RWPE1 (cell line): ENCODE measurements at regions not wholly inside any gene's neighbourhood (a gene's known extent, or its start where the extent isn't known, plus 50 kb on each side); places are given as distances from the start of the nearest gene placed in this dataset.

ENCODE experiments used
- CTCF ChIA-PET: fragments of 350-600 bp; sonication (Branson Sonifier 250); formaldehyde crosslinking; extraction: SDS; loops from one replicate; lab custom pipeline; 2021; lab: Yijun Ruan, JAX
- POLR2A ChIA-PET: fragments of 400-600 bp; formaldehyde crosslinking; extraction: SDS; loops from one replicate; lab custom pipeline; 2020; ENCODE audit warnings: antibody characterized with exemption; ENCODE audit not compliant: low non-redundant PET; lab: Yijun Ruan, JAX
- DNase-seq: peaks from one replicate; pipeline ENCODE4 v3.0.0; 2012; ENCODE audit warnings: low spot score
- H3K27ac ChIP-seq: fragments of 450-650 bp; 2 replicates; pipeline ENCODE4 v1.5.1; 2017
- TF ChIP-seq, protein P1 (sequence below): fragments of 450-650 bp; conservative IDR thresholded peaks from 2 replicates; pipeline ENCODE4 v1.5.1; 2017; ENCODE audit warnings: low read depth, mild to moderate bottlenecking

DNA sequence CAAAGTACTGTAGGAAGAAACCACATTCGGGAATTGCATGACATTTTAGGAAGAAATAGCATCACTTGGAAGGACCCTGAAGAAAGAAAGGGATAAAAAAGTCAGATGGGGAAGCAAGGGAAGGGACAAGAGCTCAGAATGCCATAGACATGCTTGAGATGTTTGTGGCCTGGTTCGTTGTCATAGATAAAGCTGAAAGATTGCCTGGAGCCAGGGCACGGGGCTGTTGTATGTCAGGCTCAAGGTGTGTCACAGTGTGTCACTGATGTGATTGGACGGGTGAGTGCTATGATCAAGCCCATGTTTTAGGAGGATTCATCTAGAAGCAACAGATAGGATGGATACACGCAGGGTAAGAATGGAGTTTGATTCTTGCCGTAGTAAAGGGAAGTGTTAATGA lies 216.2 kb upstream of the SOX4 start:
- H3K27ac ChIP-seq, result no peak overlapping the region
- DNase-seq, result no peak
- ChIA-PET CTCF (no interaction called here), POLR2A (no interaction called here)
- TF ChIP-seq, protein P1, sequence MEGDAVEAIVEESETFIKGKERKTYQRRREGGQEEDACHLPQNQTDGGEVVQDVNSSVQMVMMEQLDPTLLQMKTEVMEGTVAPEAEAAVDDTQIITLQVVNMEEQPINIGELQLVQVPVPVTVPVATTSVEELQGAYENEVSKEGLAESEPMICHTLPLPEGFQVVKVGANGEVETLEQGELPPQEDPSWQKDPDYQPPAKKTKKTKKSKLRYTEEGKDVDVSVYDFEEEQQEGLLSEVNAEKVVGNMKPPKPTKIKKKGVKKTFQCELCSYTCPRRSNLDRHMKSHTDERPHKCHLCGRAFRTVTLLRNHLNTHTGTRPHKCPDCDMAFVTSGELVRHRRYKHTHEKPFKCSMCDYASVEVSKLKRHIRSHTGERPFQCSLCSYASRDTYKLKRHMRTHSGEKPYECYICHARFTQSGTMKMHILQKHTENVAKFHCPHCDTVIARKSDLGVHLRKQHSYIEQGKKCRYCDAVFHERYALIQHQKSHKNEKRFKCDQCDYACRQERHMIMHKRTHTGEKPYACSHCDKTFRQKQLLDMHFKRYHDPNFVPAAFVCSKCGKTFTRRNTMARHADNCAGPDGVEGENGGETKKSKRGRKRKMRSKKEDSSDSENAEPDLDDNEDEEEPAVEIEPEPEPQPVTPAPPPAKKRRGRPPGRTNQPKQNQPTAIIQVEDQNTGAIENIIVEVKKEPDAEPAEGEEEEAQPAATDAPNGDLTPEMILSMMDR, result no peak

DNA sequence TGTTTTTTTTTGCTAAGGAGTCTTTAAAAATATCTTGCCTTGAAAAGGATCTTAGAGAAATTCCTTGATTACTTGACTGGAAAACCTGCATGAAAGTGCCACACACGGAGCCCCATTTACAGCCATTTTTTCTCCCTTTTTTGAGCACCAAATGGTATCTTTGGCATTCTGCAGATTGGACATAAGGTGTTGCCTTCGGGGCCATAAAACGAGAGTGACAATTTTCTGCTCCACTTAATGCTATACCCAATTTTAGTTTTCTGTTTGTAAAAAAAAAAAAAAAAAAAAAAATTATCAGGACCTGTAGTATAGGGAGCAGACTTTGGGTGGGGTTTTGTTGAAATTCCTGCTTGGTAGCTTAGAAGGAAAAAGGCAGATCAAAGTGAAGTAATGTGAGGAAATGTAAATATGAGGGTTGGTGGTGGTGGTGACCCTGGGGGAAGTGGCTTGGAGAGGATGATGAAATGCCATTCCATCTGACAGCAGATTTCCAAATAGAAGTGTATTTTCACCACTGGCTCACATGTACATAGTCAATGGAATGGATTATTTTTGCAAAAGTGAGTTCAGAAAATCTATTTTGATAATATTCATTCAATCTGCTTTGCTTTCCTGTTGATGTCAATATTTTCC lies 212.1 kb upstream of the SOX4 start:
- CTCF ChIA-PET, result no interaction called here
- POLR2A ChIA-PET, result no interaction called here
- DNase-seq, result no peak
- TF ChIP-seq, protein P1, result no peak
- no peak overlapping the region for H3K27ac ChIP-seq

DNA sequence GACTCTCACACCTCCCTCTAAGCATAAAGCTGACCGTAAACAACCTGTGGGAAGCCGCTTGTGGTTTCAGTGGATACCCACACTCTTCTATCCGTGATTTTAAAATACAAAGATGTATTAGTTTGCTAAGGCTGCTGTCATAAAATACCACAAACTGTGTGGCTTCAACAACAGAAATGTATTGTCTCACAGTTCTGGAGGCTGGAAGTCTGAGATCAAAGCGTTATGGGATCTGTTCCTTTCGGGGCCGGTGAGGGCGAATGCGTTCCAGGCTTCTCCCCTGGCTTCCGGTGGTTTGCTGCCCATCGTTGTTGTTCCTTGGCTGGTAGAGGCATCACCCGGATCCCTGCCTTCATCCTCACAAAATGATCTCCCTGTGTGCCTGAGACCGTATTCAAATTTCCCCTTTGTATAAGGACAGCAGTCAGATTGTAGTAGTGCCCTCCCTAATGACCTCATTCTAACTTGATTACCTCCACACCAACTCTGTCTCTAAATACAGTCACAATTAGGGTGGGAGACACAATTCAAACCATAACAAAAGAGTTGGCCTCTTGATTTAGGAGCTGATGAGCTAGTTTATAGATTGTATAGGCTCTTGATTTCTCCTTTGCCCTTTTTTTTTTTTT lies 210.6 kb upstream of the SOX4 start:
- DNase-seq, result no peak
- no peak overlapping the region for H3K27ac ChIP-seq
- ChIA-PET POLR2A (no interaction called here), CTCF (interaction anchor here (0.7 kb wide), 1 partner anchor 133 kb away, joined by 3 read pairs; no protein-coding TSS in a partner anchor)
- TF ChIP-seq, protein P1, result no peak

DNA sequence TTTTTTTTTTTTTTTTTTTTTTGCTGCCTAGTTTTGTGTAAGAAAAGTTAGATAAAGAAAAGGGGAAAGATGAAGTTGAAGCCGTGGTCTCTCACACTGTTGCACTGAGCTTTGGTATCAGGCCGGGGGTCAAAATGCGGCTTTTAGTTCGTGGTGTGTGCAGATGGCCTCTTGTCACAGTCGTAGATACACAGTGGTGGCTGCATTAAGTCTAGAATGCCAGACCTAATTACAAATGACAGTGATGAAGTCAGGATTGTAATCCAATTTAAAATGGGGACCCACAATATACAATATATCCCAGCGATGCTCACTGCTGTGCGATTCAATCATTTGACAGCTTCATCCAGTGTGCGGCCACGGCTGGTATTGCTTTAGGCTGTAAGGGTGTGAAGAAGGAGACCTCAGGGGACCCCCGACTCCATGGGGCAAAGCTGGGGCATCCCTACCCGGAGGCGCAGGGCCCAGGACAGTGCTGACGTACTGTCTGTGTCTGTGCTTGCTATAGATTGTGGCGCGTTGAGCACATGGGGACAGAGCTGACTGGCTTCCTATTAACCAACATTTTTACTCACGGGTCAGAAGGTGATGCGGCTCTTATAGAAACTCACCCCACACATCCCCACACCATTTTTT lies 210.0 kb upstream of the SOX4 start:
- TF ChIP-seq, protein P1, result no peak
- ChIA-PET CTCF (no interaction called here), POLR2A (no interaction called here)
- no peak overlapping the region for H3K27ac ChIP-seq
- no peak for DNase-seq

DNA sequence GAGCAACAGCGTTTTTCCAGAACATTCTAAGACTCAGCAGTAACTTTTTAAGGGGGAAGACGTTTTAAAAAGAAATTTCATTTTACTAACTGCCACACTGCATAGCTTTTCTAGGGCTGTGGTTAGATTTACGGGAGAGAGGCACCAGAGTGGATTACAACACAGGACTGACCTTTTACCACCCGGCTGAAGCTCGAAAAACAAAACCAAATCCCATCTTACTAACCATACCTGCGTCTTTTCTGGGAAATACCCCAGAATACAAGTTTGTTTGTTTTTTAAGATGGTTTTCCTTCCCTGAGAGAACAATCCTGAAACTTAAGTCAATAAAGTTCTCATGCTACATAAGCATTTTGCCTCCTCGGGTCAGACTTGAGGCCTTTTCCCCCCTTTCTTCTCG lies 209.3 kb upstream of the SOX4 start:
- DNase-seq, result no peak
- TF ChIP-seq, protein P1, result no peak
- ChIA-PET POLR2A (no interaction called here), CTCF (no interaction called here)
- no peak overlapping the region for H3K27ac ChIP-seq

DNA sequence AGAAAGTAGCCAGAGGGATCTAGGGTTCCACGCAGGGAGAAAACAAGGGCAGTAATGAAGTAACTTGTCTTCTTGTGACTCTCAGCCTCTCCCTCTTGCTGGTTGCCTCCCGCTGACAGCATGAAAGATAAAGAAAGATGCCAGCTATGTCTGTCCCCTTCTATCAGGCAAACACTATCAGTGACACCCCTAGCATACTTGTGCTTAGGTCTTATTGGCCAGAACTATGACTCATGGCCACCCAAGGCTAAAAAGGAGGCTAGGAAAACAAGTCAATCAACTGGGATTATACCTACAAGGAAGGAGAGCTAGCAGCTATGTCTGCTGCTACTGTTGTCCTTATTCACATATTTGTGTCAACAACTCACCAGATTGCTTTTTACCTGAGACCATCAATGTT lies 206.8 kb upstream of the SOX4 start:
- H3K27ac ChIP-seq, result no peak overlapping the region
- CTCF ChIA-PET, result no interaction called here
- POLR2A ChIA-PET, result no interaction called here

More for the DNA sequence above, 206.8 kb upstream of the SOX4 start:
- TF ChIP-seq, protein P1, result no peak
- DNase-seq, result no peak
